HCT116 (cell line): ENCODE measurements at regions not wholly inside any gene's neighbourhood (a gene's known extent, or its start where the extent isn't known, plus 50 kb on each side); places are given as distances from the start of the nearest gene placed in this dataset.

ENCODE experiments used
- ATAC-seq: fragments of 200-7000 bp; cut with Tn5 transposase; 2 replicates; pipeline ENCODE4 v1.9.1; 2020; ENCODE audit warnings: mild to moderate bottlenecking, moderate library complexity
- BruUV-seq: library from RNA; stranded (reverse); fragments of 400-500 nt; replicated peaks from 2 replicates; lab custom pipeline; 2021; lab: Mats Ljungman, UMichigan
- CTCF ChIA-PET: fragments of 300-600 bp; sonication (Branson Sonifier 250); formaldehyde crosslinking; loops from one replicate; lab custom pipeline; 2021; ENCODE audit warnings: antibody characterized with exemption; lab: Charles Lee
- POLR2A ChIA-PET: fragments of 300-600, 350-600 bp; sonication (Branson Sonifier 250); formaldehyde crosslinking; loops from one replicate; lab custom pipeline; 2021; ENCODE audit warnings: antibody characterized with exemption; lab: Charles Lee
- RAD21 ChIA-PET, 2 experiments: fragments of 300-600 bp; sonication (Branson Sonifier 250); formaldehyde crosslinking; loops; one replicate each; lab custom pipeline; 2023; ENCODE audit warnings: low total read pairs in 2 of 2; ENCODE audit not compliant: uncharacterized antibody in 2 of 2, unreplicated experiment in 2 of 2, low non-redundant PET in 1 of 2; lab: Charles Lee
- DNase-seq: peaks from one replicate; pipeline ENCODE4 v3.0.0-alpha.2; 2010; ENCODE audit warnings: low read depth, low spot score
- H2AFZ ChIP-seq: fragments of 200-600 bp; shearing (Covaris generic), sonication (generic); 2 replicates; pipeline ENCODE4 v1.6.1; 2017; ENCODE audit warnings: low read depth, mixed run types, mixed read lengths, antibody characterized with exemption, low read length; ENCODE audit not compliant: poor library complexity, severe bottlenecking
- H3K27ac ChIP-seq: 2 replicates; pipeline ENCODE4 v1.5.1; 2012; ENCODE audit warnings: low read depth, low read length
- H3K27me3 ChIP-seq: fragments of 200-600 bp; sonication (generic); 2 replicates; pipeline ENCODE4 v1.6.1; 2016; ENCODE audit warnings: mixed run types, low read length, mixed read lengths; ENCODE audit not compliant: insufficient read depth
- H3K36me3 ChIP-seq, 2 experiments: fragments of 200-500 bp in 1 of 2; fragments of 200-600 bp in 1 of 2; sonication (Bioruptor generic) in 1 of 2; sonication (generic) in 1 of 2; 2 replicates each; pipeline versions ENCODE4 v1.5.1 to v1.6.1; 2014 to 2016; ENCODE audit warnings: low read length in 2 of 2, inconsistent platforms in 1 of 2, mixed read lengths in 1 of 2, mixed run types in 1 of 2; ENCODE audit not compliant: insufficient read depth in 2 of 2, control insufficient read depth in 1 of 2
- H3K4me1 ChIP-seq, 2 experiments: fragments of 200-600 bp in 1 of 2; sonication (generic) in 1 of 2; 2 replicates each; pipeline versions ENCODE4 v1.5.1 to v1.6.1; 2012 to 2017; ENCODE audit warnings: low read length in 2 of 2, inconsistent platforms in 1 of 2, mild to moderate bottlenecking in 1 of 2, mixed read lengths in 1 of 2, mixed run types in 1 of 2, moderate library complexity in 1 of 2; ENCODE audit not compliant: insufficient read depth in 2 of 2, control insufficient read depth in 1 of 2
- H3K4me2 ChIP-seq: fragments of 200-600 bp; sonication (generic); 2 replicates; pipeline ENCODE4 v1.6.1; 2017; ENCODE audit warnings: mixed run types, low read length, mixed read lengths
- H3K4me3 ChIP-seq, 2 experiments: fragments of 200-600 bp in 1 of 2; sonication (generic) in 1 of 2; replicated peaks in 1 of 2; 2 replicates each; pipeline ENCODE4 v1.5.1; 2011 to 2016; ENCODE audit warnings: low read length in 2 of 2, control low read depth in 1 of 2, low read depth in 1 of 2, mild to moderate bottlenecking in 1 of 2, mixed read lengths in 1 of 2, mixed run types in 1 of 2
- H3K79me2 ChIP-seq: fragments of 200-600 bp; sonication (generic); 2 replicates; pipeline ENCODE4 v1.6.1; 2017; ENCODE audit warnings: mild to moderate bottlenecking, mixed run types, low read length, moderate library complexity, mixed read lengths; ENCODE audit not compliant: insufficient read depth
- H3K9ac ChIP-seq: fragments of 200-600 bp; sonication (generic); 2 replicates; pipeline ENCODE4 v1.6.1; 2016; ENCODE audit warnings: low read length, mixed read lengths
- H3K9me2 ChIP-seq: fragments of 200-600 bp; sonication (generic), shearing (Covaris generic); 2 replicates; pipeline ENCODE4 v1.6.1; 2017; ENCODE audit warnings: mixed run types, mild to moderate bottlenecking, moderate library complexity; ENCODE audit not compliant: insufficient read depth
- H3K9me3 ChIP-seq, 2 experiments: fragments of 200-500 bp in 1 of 2; fragments of 200-600 bp in 1 of 2; sonication (Bioruptor generic) in 1 of 2; sonication (generic) in 1 of 2; 2 replicates each; pipeline ENCODE4 v1.6.1; 2014 to 2017; ENCODE audit warnings: low read length in 2 of 2, mixed read lengths in 2 of 2, inconsistent platforms in 1 of 2, low read depth in 1 of 2, mild to moderate bottlenecking in 1 of 2, mixed run types in 1 of 2, moderate library complexity in 1 of 2; ENCODE audit not compliant: control insufficient read depth in 1 of 2, insufficient read depth in 1 of 2
- H4K20me1 ChIP-seq: fragments of 200-600 bp; sonication (generic), shearing (Covaris generic); 2 replicates; pipeline ENCODE4 v1.6.1; 2017; ENCODE audit warnings: mixed run types, mild to moderate bottlenecking, moderate library complexity; ENCODE audit not compliant: insufficient read depth
- CEBPB ChIP-seq: IDR thresholded peaks from 2 replicates; pipeline ENCODE4 v1.6.1; 2012; ENCODE audit warnings: low read depth
- EGR1 ChIP-seq: IDR thresholded peaks from 2 replicates; pipeline ENCODE4 v1.6.1; 2012; ENCODE audit warnings: low read depth
- ELF1 ChIP-seq: IDR thresholded peaks from 2 replicates; pipeline ENCODE4 v1.6.1; 2012; ENCODE audit warnings: low read depth, borderline replicate concordance
- EZH2phosphoT487 ChIP-seq: fragments of 200-600 bp; IDR thresholded peaks from 2 replicates; pipeline ENCODE4 v1.6.1; 2018; ENCODE audit warnings: antibody characterized with exemption, borderline replicate concordance
- FOSL1 ChIP-seq: IDR thresholded peaks from 2 replicates; pipeline ENCODE4 v1.6.1; 2012; ENCODE audit warnings: low read depth
- JUND ChIP-seq: IDR thresholded peaks from 2 replicates; pipeline ENCODE4 v1.6.1; 2012
- MAX ChIP-seq: IDR thresholded peaks from 2 replicates; pipeline ENCODE4 v1.6.1; 2012
- POLR2A ChIP-seq: IDR thresholded peaks from 2 replicates; pipeline ENCODE4 v1.7.0; 2011; ENCODE audit warnings: borderline replicate concordance; ENCODE audit not compliant: insufficient read depth, insufficient read length; ENCODE audit errors: extremely low read depth
- POLR2AphosphoS5 ChIP-seq: IDR thresholded peaks from 2 replicates; pipeline ENCODE4 v1.6.1; 2011; ENCODE audit warnings: mild to moderate bottlenecking, low read depth, low read length, moderate library complexity
- RAD21 ChIP-seq: IDR thresholded peaks from 2 replicates; pipeline ENCODE4 v1.6.1; 2012; ENCODE audit warnings: low read depth, mild to moderate bottlenecking
- REST ChIP-seq: IDR thresholded peaks from 2 replicates; pipeline ENCODE4 v1.6.1; 2012; ENCODE audit warnings: low read depth
- SIN3A ChIP-seq: IDR thresholded peaks from 2 replicates; pipeline ENCODE4 v1.6.1; 2012; ENCODE audit warnings: low read depth
- SP1 ChIP-seq: IDR thresholded peaks from 2 replicates; pipeline ENCODE4 v1.6.1; 2012; ENCODE audit warnings: low read depth
- SRF ChIP-seq: IDR thresholded peaks from 2 replicates; pipeline ENCODE4 v1.6.1; 2012; ENCODE audit warnings: low read depth
- YY1 ChIP-seq: IDR thresholded peaks from 2 replicates; pipeline ENCODE4 v1.6.1; 2011; ENCODE audit warnings: low read length, low read depth, moderate library complexity, mild to moderate bottlenecking; ENCODE audit not compliant: insufficient replicate concordance; ENCODE audit errors: extremely low read depth
- ZFX ChIP-seq: fragments of 450-650 bp; IDR thresholded peaks from 2 replicates; pipeline ENCODE4 v1.6.1; 2017
- intact Hi-C: fragments of 100-400 bp; cut with micrococcal nuclease; formaldehyde crosslinking; loops from 2 replicates; pipeline ENCODE4 v1.10.0; 2022
- TF ChIP-seq, protein P1 (sequence below): IDR thresholded peaks from 2 replicates; pipeline ENCODE4 v1.6.1; 2011; ENCODE audit warnings: mild to moderate bottlenecking, low read length, moderate library complexity; ENCODE audit not compliant: insufficient replicate concordance; ENCODE audit errors: extremely low read depth
- TF ChIP-seq, protein P2 (sequence below): IDR thresholded peaks from 2 replicates; pipeline ENCODE4 v1.6.1; 2012

DNA sequence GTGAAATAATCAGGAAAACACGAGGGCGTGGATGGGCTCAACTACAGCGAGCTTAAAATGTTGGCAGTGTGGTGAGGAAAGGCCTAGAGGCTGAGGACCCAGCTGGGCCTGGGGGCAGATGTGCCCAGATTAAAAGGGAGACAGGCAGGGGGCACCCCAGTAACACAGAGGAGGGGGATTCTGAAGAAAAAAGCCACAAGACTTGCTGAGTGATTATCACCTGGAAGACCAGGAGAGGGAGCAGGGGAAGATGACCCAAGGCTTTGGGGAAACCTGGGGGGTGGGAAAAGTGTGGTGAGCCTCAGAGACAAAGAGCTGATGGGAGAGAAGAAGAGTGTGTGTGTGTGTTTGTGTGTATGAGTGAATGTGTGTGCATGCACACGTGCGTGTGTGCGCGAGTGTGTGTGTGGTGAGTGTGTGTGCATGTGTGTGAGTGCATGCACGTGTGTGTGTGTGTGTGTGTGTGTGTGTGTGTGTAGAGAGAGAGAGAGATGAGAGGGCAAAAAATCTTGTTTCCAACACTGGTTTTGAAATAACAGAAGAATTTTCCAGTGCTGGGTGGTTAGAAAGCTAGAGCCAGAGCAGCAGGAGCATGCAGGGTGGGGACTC is 500.5 kb downstream of the BUD13 start:
- no peak for DNase-seq
- intact Hi-C loops = loop anchor here (10.0 kb wide), 1 partner anchor 1927 kb away; no protein-coding TSS in a partner anchor

More for the DNA sequence above, 500.5 kb downstream of the BUD13 start:
- peaks cover 37% of the 10 kb centered on the region; the same call in 1 of the 2 replicates for H3K27me3 ChIP-seq
- no peak for ATAC-seq
- no peak overlapping the region for H3K27ac ChIP-seq
- no peak overlapping the region for H2AFZ ChIP-seq
- BruUV-seq = no TSS peak
- TF ChIP-seq SRF (no peak), MAX (no peak), SIN3A (no peak), ZFX (no peak), SP1 (no peak), YY1 (no peak), CEBPB (no peak), POLR2A (no peak), REST (no peak), ELF1 (no peak), EZH2phosphoT487 (no peak), JUND (no peak), RAD21 (no peak), POLR2AphosphoS5 (no peak), EGR1 (no peak), FOSL1 (no peak)
- TF ChIP-seq, protein P1, sequence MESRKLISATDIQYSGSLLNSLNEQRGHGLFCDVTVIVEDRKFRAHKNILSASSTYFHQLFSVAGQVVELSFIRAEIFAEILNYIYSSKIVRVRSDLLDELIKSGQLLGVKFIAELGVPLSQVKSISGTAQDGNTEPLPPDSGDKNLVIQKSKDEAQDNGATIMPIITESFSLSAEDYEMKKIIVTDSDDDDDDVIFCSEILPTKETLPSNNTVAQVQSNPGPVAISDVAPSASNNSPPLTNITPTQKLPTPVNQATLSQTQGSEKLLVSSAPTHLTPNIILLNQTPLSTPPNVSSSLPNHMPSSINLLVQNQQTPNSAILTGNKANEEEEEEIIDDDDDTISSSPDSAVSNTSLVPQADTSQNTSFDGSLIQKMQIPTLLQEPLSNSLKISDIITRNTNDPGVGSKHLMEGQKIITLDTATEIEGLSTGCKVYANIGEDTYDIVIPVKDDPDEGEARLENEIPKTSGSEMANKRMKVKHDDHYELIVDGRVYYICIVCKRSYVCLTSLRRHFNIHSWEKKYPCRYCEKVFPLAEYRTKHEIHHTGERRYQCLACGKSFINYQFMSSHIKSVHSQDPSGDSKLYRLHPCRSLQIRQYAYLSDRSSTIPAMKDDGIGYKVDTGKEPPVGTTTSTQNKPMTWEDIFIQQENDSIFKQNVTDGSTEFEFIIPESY = no peak
- TF ChIP-seq, protein P2, sequence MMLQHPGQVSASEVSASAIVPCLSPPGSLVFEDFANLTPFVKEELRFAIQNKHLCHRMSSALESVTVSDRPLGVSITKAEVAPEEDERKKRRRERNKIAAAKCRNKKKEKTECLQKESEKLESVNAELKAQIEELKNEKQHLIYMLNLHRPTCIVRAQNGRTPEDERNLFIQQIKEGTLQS = no peak
- H3K9me3 ChIP-seq = no peaks in the 10 kb centered on the region
- no peak overlapping the region for H3K4me2 ChIP-seq
- no peak overlapping the region for H3K9ac ChIP-seq
- H3K4me1 ChIP-seq = no peaks in the 10 kb centered on the region
- H3K9me2 ChIP-seq = no peaks in the 10 kb centered on the region
- no peaks in the 10 kb centered on the region for H4K20me1 ChIP-seq
- no peaks in the 10 kb centered on the region for H3K36me3 ChIP-seq
- ChIA-PET RAD21 (no interaction called here), POLR2A (no interaction called here), CTCF (no interaction called here)
- H3K79me2 ChIP-seq = no peaks in the 10 kb centered on the region
- H3K4me3 ChIP-seq = no peak overlapping the region
